Kidney epithelial cell (primary cell): ENCODE measurements at regions not wholly inside any gene's neighbourhood (a gene's known extent, or its start where the extent isn't known, plus 50 kb on each side); places are given as distances from the start of the nearest gene placed in this dataset.
"Not testable (repeated sequence)": the region's sequence is repeated elsewhere in the genome, so short reads cannot be mapped to it uniquely, and the experiment has no call there.

Source experiments
- DNase-seq: peaks from one replicate; pipeline ENCODE4 v3.0.0-alpha.2; 2010; ENCODE audit warnings: low read depth
- H3K27me3 ChIP-seq: 2 replicates; pipeline ENCODE4 v1.6.0; 2011; ENCODE audit warnings: low read length; ENCODE audit not compliant: control insufficient read depth, insufficient read depth
- H3K36me3 ChIP-seq: 2 replicates; pipeline ENCODE4 v1.5.1; 2011; ENCODE audit warnings: low read length; ENCODE audit not compliant: control insufficient read depth, insufficient read depth
- H3K4me3 ChIP-seq: 2 replicates; pipeline ENCODE4 v1.5.1; 2011; ENCODE audit warnings: low read depth, mild to moderate bottlenecking, control low read depth, low read length
- TF ChIP-seq, protein P1 (sequence below): IDR thresholded peaks from 2 replicates; pipeline ENCODE4 v1.5.1; 2011; ENCODE audit warnings: mild to moderate bottlenecking, moderate library complexity, low read length, control low read depth, inconsistent platforms; ENCODE audit not compliant: insufficient read depth, poor library complexity, severe bottlenecking

DNA sequence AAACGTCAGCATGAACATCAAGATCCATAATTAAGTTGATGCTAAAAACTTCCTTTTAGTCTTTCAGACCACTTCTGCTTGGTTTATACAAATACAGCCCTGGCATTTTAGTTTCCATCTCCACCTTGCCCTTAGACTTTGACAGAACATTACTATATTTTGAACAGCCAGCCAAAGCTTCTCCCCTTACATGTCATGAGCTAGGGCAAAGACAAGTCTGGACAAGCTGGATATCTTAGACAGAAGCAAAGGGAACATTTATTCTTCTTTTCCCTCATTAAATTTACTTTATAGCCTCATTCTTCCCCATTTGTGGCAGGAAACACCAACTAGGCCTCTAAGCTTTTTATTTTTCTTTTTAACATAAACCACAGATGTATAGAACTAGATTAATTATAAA is 403.3 kb downstream of the SUCLG1 start:
- Histone ChIP-seq H3K36me3 (no peaks in the 10 kb centered on the region), H3K27me3 (no peaks in the 10 kb centered on the region), H3K4me3 (no peak overlapping the region)
- no peak for DNase-seq
- TF ChIP-seq, protein P1, sequence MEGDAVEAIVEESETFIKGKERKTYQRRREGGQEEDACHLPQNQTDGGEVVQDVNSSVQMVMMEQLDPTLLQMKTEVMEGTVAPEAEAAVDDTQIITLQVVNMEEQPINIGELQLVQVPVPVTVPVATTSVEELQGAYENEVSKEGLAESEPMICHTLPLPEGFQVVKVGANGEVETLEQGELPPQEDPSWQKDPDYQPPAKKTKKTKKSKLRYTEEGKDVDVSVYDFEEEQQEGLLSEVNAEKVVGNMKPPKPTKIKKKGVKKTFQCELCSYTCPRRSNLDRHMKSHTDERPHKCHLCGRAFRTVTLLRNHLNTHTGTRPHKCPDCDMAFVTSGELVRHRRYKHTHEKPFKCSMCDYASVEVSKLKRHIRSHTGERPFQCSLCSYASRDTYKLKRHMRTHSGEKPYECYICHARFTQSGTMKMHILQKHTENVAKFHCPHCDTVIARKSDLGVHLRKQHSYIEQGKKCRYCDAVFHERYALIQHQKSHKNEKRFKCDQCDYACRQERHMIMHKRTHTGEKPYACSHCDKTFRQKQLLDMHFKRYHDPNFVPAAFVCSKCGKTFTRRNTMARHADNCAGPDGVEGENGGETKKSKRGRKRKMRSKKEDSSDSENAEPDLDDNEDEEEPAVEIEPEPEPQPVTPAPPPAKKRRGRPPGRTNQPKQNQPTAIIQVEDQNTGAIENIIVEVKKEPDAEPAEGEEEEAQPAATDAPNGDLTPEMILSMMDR, result no peak

DNA sequence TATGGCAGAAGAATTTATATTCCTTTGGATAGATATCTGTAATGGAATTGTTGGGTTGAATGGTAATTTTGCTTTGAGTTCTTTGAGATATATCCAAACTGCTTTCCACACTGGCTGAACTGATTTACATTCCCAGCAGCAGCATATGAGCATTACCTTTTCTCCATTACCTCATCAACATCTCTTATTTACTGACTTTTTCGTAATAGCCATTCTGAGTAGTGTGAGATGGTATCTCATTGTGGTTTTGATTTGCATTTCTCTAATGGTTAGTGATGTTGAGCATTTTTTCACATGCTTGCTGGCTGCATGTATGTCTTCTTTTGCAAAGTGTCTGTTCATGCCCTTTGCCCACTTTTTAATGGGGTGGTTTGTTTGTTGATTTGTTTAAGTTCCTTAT is 404.5 kb downstream of the SUCLG1 start:
- not testable (repeated sequence) for H3K36me3 ChIP-seq, H3K27me3 ChIP-seq, DNase-seq, H3K4me3 ChIP-seq

DNA sequence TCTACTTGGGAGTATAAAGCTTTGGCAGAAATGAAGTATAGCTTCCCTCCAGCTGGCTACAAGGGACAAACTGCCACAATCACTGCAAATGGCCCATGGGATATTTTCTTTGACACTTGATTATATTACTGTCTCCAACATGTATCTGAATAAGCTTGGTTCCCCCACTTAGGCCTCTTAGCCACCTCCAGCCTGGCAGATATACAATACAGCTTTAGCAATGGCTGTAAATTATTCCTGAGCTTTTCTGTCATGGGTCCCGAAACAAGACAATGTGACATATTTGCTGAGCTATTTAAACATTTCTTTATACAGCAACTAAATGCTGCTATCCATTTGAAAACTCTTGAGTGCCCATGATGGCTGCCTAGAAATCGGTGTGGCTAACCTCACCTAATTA is 406.2 kb downstream of the SUCLG1 start:
- DNase-seq, result no peak
- Histone ChIP-seq H3K27me3 (no peaks in the 10 kb centered on the region), H3K36me3 (no peaks in the 10 kb centered on the region), H3K4me3 (no peak overlapping the region)
- TF ChIP-seq, protein P1, result no peak

- Histone ChIP-seq H3K27me3 (no peaks in the 10 kb centered on the region), H3K4me3 (no peak overlapping the region), H3K36me3 (no peaks in the 10 kb centered on the region)
- DNase-seq, result no peak
- TF ChIP-seq, protein P1, result no peak
These were observed 407.0 kb downstream of the SUCLG1 start for GRCh38 chr2:84052043-84052442.

- no peak for DNase-seq
- H3K4me3 ChIP-seq, result no peak overlapping the region
- no peaks in the 10 kb centered on the region for H3K27me3 ChIP-seq
- TF ChIP-seq, protein P1, result no peak
- H3K36me3 ChIP-seq, result no peaks in the 10 kb centered on the region
These were observed 410.1 kb downstream of the SUCLG1 start for GRCh38 chr2:84048964-84049363.

- DNase-seq, result no peak
- H3K4me3 ChIP-seq, result no peak overlapping the region
- H3K27me3 ChIP-seq, result no peaks in the 10 kb centered on the region
- TF ChIP-seq, protein P1, result no peak
- no peaks in the 10 kb centered on the region for H3K36me3 ChIP-seq
These were observed 417.6 kb downstream of the SUCLG1 start for GRCh38 chr2:84041506-84041905.

- TF ChIP-seq, protein P1, result no peak
- no peak overlapping the region for H3K4me3 ChIP-seq
- H3K36me3 ChIP-seq, result no peaks in the 10 kb centered on the region
- no peaks in the 10 kb centered on the region for H3K27me3 ChIP-seq
- no peak for DNase-seq
These were observed 418.8 kb downstream of the SUCLG1 start for GRCh38 chr2:84040281-84040680.
